GM12878 (cell line): ENCODE measurements at regions not wholly inside any gene's neighbourhood (a gene's known extent, or its start where the extent isn't known, plus 50 kb on each side); places are given as distances from the start of the nearest gene placed in this dataset.

Experiments
- ATAC-seq: fragments of 200-7000 bp; cut with Tn5 transposase; 3 replicates; pipeline ENCODE4 v1.9.1; 2020; ENCODE audit warnings: mild to moderate bottlenecking, moderate library complexity
- BruUV-seq: library from RNA; stranded (reverse); fragments of 400-500 nt; replicated peaks from 2 replicates; lab custom pipeline; 2021; lab: Mats Ljungman, UMichigan
- CTCF ChIA-PET: fragments of 300-600 bp; sonication (Branson Sonifier 250); formaldehyde crosslinking; extraction: SDS; loops from one replicate; lab custom pipeline; 2021; ENCODE audit warnings: inconsistent platforms; lab: Yijun Ruan, JAX
- POLR2A ChIA-PET: fragments of 350-600 bp; formaldehyde crosslinking; extraction: SDS; loops from one replicate; lab custom pipeline; 2021; ENCODE audit warnings: inconsistent platforms; lab: Charles Lee
- RAD21 ChIA-PET: fragments of 300-600 bp; sonication (Branson Sonifier 250); formaldehyde crosslinking; loops from one replicate; lab custom pipeline; 2023; ENCODE audit warnings: antibody characterized with exemption; ENCODE audit not compliant: unreplicated experiment; lab: Charles Lee
- SMC1A ChIA-PET: fragments of 300-600 bp; sonication (Branson Sonifier 250); formaldehyde crosslinking; loops from one replicate; lab custom pipeline; 2023; ENCODE audit not compliant: unreplicated experiment, uncharacterized antibody; lab: Charles Lee
- DNase-seq: peaks from one replicate; pipeline ENCODE4 v3.0.0-alpha.2; 2011; ENCODE audit warnings: low read depth, low spot score
- FAIRE-seq: peaks from 3 replicates; lab custom pipeline; 2011; peaks lifted over from hg19 to GRCh38; lab: Jason Lieb, UNC
- H2AFZ ChIP-seq: 2 replicates; pipeline ENCODE4 v1.6.0; 2011; ENCODE audit warnings: low read depth, low read length, control low read depth; ENCODE audit not compliant: control insufficient read depth
- H3K27ac ChIP-seq: 2 replicates; pipeline ENCODE4 v1.5.1; 2011; ENCODE audit warnings: control low read depth; ENCODE audit not compliant: control insufficient read depth, insufficient read depth
- H3K27me3 ChIP-seq, 2 experiments: replicated peaks in 1 of 2; 2 replicates each; pipeline versions ENCODE4 v1.6.0 to v1.6.1; 2011; ENCODE audit warnings: low read length in 1 of 2; ENCODE audit not compliant: control insufficient read depth in 2 of 2, insufficient read depth in 2 of 2
- H3K36me3 ChIP-seq, 2 experiments: 2 replicates each; pipeline ENCODE4 v1.5.1; 2011; ENCODE audit warnings: low read length in 1 of 2; ENCODE audit not compliant: control insufficient read depth in 2 of 2, insufficient read depth in 2 of 2
- H3K4me1 ChIP-seq: 2 replicates; pipeline ENCODE4 v1.6.1; 2011; ENCODE audit warnings: mild to moderate bottlenecking, low read length, moderate library complexity, mixed read lengths; ENCODE audit not compliant: control insufficient read depth, insufficient read depth
- H3K4me2 ChIP-seq: 2 replicates; pipeline ENCODE4 v1.6.0; 2011; ENCODE audit warnings: control low read depth; ENCODE audit not compliant: control insufficient read depth, insufficient read depth
- H3K4me3 ChIP-seq: fragments of 200-600 bp; sonication (generic); 2 replicates; pipeline ENCODE4 v1.5.1; 2016
- H3K79me2 ChIP-seq: 2 replicates; pipeline ENCODE4 v1.6.0; 2011; ENCODE audit warnings: low read length; ENCODE audit not compliant: control insufficient read depth, insufficient read depth
- H3K9ac ChIP-seq: 2 replicates; pipeline ENCODE4 v1.8.0; 2011; ENCODE audit warnings: low read length, control low read depth, mixed read lengths; ENCODE audit not compliant: control insufficient read depth, insufficient read depth
- H3K9me3 ChIP-seq: replicated peaks from 3 replicates; pipeline ENCODE4 v1.5.1; 2011; ENCODE audit warnings: mild to moderate bottlenecking, low read length; ENCODE audit not compliant: control insufficient read depth, insufficient read depth
- H4K20me1 ChIP-seq: 2 replicates; pipeline ENCODE4 v1.6.0; 2011; ENCODE audit not compliant: control insufficient read depth, insufficient read depth
- BHLHE40 ChIP-seq, 2 experiments: fragments of 450-650 bp in 1 of 2; IDR thresholded peaks; 2 replicates each; pipeline ENCODE4 v1.6.1; 2011 to 2017; ENCODE audit warnings: low read depth in 2 of 2, borderline replicate concordance in 1 of 2, improper control_type of control experiment in 1 of 2, low read length in 1 of 2, mild to moderate bottlenecking in 1 of 2
- DPF2 ChIP-seq: fragments of 450-650 bp; IDR thresholded peaks from 2 replicates; pipeline ENCODE4 v1.6.1; 2017; ENCODE audit warnings: mild to moderate bottlenecking
- E2F4 ChIP-seq: IDR thresholded peaks from 2 replicates; pipeline ENCODE4 v1.6.1; 2012; ENCODE audit warnings: low read depth, low read length, improper control_type of control experiment
- GABPA ChIP-seq: IDR thresholded peaks from 2 replicates; pipeline ENCODE4 v1.6.1; 2014; ENCODE audit warnings: antibody characterized with exemption, low read depth, mild to moderate bottlenecking, inconsistent platforms
- IKZF2 ChIP-seq, 2 experiments: fragments of 450-650 bp; IDR thresholded peaks; 2 replicates each; pipeline ENCODE4 v1.6.1; 2017; ENCODE audit warnings: mild to moderate bottlenecking in 2 of 2, moderate library complexity in 2 of 2
- MEF2B ChIP-seq: fragments of 450-650 bp; IDR thresholded peaks from 2 replicates; pipeline ENCODE4 v1.6.1; 2018; ENCODE audit warnings: mild to moderate bottlenecking, moderate library complexity; ENCODE audit not compliant: partially characterized antibody, poor library complexity, severe bottlenecking
- MYB ChIP-seq: fragments of 150-350 bp; IDR thresholded peaks from 2 replicates; pipeline ENCODE4 v1.6.1; 2014; ENCODE audit warnings: mild to moderate bottlenecking, low read depth, low read length, borderline replicate concordance
- NR2C1 ChIP-seq: fragments of 450-650 bp; IDR thresholded peaks from 2 replicates; pipeline ENCODE4 v1.6.1; 2017; ENCODE audit warnings: antibody characterized with exemption, mild to moderate bottlenecking, moderate library complexity
- POLR2A ChIP-seq: IDR thresholded peaks from 2 replicates; pipeline ENCODE4 v1.6.1; 2011; ENCODE audit warnings: low read depth, mild to moderate bottlenecking, low read length
- POLR2AphosphoS2 ChIP-seq: IDR thresholded peaks from 2 replicates; pipeline ENCODE4 v1.6.1; 2011; ENCODE audit warnings: low read depth, mild to moderate bottlenecking, low read length, improper control_type of control experiment, moderate library complexity
- RELA ChIP-seq: fragments of 450-650 bp; IDR thresholded peaks from 2 replicates; pipeline ENCODE4 v1.8.0; 2014; ENCODE audit warnings: borderline replicate concordance; ENCODE audit not compliant: partially characterized antibody
- REST ChIP-seq: IDR thresholded peaks from 2 replicates; pipeline ENCODE4 v1.6.1; 2012; ENCODE audit warnings: mild to moderate bottlenecking, low read depth, low read length
- RFX5 ChIP-seq: IDR thresholded peaks from 2 replicates; pipeline ENCODE4 v1.6.1; 2011; ENCODE audit warnings: low read depth, low read length, improper control_type of control experiment
- SIX5 ChIP-seq: IDR thresholded peaks from 2 replicates; pipeline ENCODE4 v1.6.1; 2011; ENCODE audit warnings: mild to moderate bottlenecking, low read depth, low read length, moderate library complexity; ENCODE audit not compliant: severe bottlenecking
- SKIL ChIP-seq: fragments of 450-650 bp; IDR thresholded peaks from 2 replicates; pipeline ENCODE4 v1.6.1; 2017; ENCODE audit warnings: mild to moderate bottlenecking, low read depth, inconsistent platforms; ENCODE audit not compliant: poor library complexity, severe bottlenecking
- TCF7 ChIP-seq: IDR thresholded peaks from 2 replicates; pipeline ENCODE4 v1.6.1; 2014; ENCODE audit warnings: antibody characterized with exemption, borderline replicate concordance
- ZNF217 ChIP-seq: fragments of 450-650 bp; IDR thresholded peaks from 2 replicates; pipeline ENCODE4 v1.6.1; 2017; ENCODE audit warnings: antibody characterized with exemption, mild to moderate bottlenecking
- WGBS: methylation state at CpG from one replicate; pipeline ENCODE4 v1.1.6; 2016; ENCODE audit warnings: low lambda C conversion rate; ENCODE audit not compliant: insufficient replicate concordance, insufficient coverage; ENCODE audit errors: missing lambda C conversion rate; 5-methylcytosine and 5-hydroxymethylcytosine counted together
- in situ Hi-C: fragments of 300-500 bp; cut with MboI; formaldehyde crosslinking; loops from 9 replicates; pipeline ENCODE4 v1.14.3; 2018; ENCODE audit warnings: mixed read lengths
- intact Hi-C: fragments of 100-400 bp; cut with micrococcal nuclease; formaldehyde crosslinking; loops from one replicate; pipeline ENCODE4 v1.14.2; 2022; ENCODE audit not compliant: unreplicated experiment

- no peak for DNase-seq
- H3K4me2 ChIP-seq: no peak overlapping the region
- no peak for ATAC-seq
- no peak overlapping the region for H3K9ac ChIP-seq
- ChIA-PET SMC1A (interaction anchor here (0.6 kb wide), 1 partner anchor 1110 kb away, joined by 3 read pairs; no protein-coding TSS in a partner anchor), POLR2A (no interaction called here), CTCF (no interaction called here), RAD21 (no interaction called here)
- no peaks in the 10 kb centered on the region for H3K36me3 ChIP-seq
- intact Hi-C loops: no loop called here
- WGBS: 0% methylated on average over 2 of the region's 2 CpGs
- no peak overlapping the region for H3K4me3 ChIP-seq
- in situ Hi-C loops: no loop called here
- H3K27ac ChIP-seq: no peak overlapping the region
- TF ChIP-seq RFX5 (no peak), BHLHE40 (IDR thresholded peaks at IDR 0.05; ENCODE audit: borderline replicate concordance in 1 of 2, low read depth in 2 of 2, low read length in 1 of 2) (no peak), POLR2AphosphoS2 (no peak), DPF2 (no peak), GABPA (no peak), REST (no peak), NR2C1 (no peak), SKIL (no peak), MEF2B (no peak), TCF7 (no peak), ZNF217 (no peak), POLR2A (no peak), MYB (no peak), E2F4 (no peak), RELA (no peak), SIX5 (no peak), IKZF2 (IDR thresholded peaks at IDR 0.05) (no peak)
- FAIRE-seq: no peak
- no peaks in the 10 kb centered on the region for H3K27me3 ChIP-seq
- no TSS peak for BruUV-seq
- H2AFZ ChIP-seq: no peak overlapping the region
- H4K20me1 ChIP-seq: no peaks in the 10 kb centered on the region
- H3K79me2 ChIP-seq: no peaks in the 10 kb centered on the region
- H3K4me1 ChIP-seq: no peaks in the 10 kb centered on the region
- H3K9me3 ChIP-seq: no peaks in the 10 kb centered on the region
These were observed 211.6 kb upstream of the PTBP2 start for GRCh38 chr1:96509951-96510350.
